ENCODE measurements at regions not wholly inside any gene's neighbourhood (a gene's known extent, or its start where the extent isn't known, plus 50 kb on each side); places are given as distances from the start of the nearest gene placed in this dataset.
"Not testable (repeated sequence)": the region's sequence is repeated elsewhere in the genome, so short reads cannot be mapped to it uniquely, and the experiment has no call there.

- DNase-seq (ENCODE audit: low read depth) = no peak
These were observed 449.6 kb downstream of the GUCY1A2 start for GRCh38 chr11:106568632-106569031.

- not testable (repeated sequence) for DNase-seq (ENCODE audit: low read depth)
These were observed 440.9 kb downstream of the GUCY1A2 start for GRCh38 chr11:106577384-106577783.

GRCh38 chr11:106581399-106581798, 436.9 kb downstream of the GUCY1A2 start:
- no peak for DNase-seq (ENCODE audit: low read depth)

GRCh38 chr11:106585061-106585460, 433.2 kb downstream of the GUCY1A2 start:
- peak; percentile 55 for DNase-seq (ENCODE audit: low read depth)

GRCh38 chr11:106594751-106595351, 423.4 kb downstream of the GUCY1A2 start:
- DNase-seq (ENCODE audit: low read depth) = no peak

- no peak for DNase-seq (ENCODE audit: low read depth)
These were observed 416.5 kb downstream of the GUCY1A2 start for GRCh38 chr11:106601684-106602297.

- peak; percentile 72 for DNase-seq (ENCODE audit: low read depth)
These were observed 409.6 kb downstream of the GUCY1A2 start for GRCh38 chr11:106608677-106609076.

GRCh38 chr11:106614262-106614661, 404.0 kb downstream of the GUCY1A2 start:
- peak; percentile 16 for DNase-seq (ENCODE audit: low read depth)

GRCh38 chr11:106619320-106619990, 398.8 kb downstream of the GUCY1A2 start:
- DNase-seq (ENCODE audit: low read depth) = peak; percentile 24

- no peak for DNase-seq (ENCODE audit: low read depth)
These were observed 396.8 kb downstream of the GUCY1A2 start for GRCh38 chr11:106621484-106621883.

All from iris pigment epithelial cell (primary cell).